Hippocampal formation (tissue), 2 donors: ENCODE measurements at regions not wholly inside any gene's neighbourhood (a gene's known extent, or its start where the extent isn't known, plus 50 kb on each side); places are given as distances from the start of the nearest gene placed in this dataset.
"Not testable (repeated sequence)": the region's sequence is repeated elsewhere in the genome, so short reads cannot be mapped to it uniquely, and the experiment has no call there.

Experiments used
- DNase-seq, 2 donors: peaks; one replicate each; lab custom pipeline; 2025; lab: John Stamatoyannopoulos, UW

- no peak for DNase-seq
Measured at GRCh38 chr2:16203069-16203468, 262.7 kb downstream of the MYCN start.

- no peak for DNase-seq
Measured at GRCh38 chr2:16202266-16203020, 262.1 kb downstream of the MYCN start.

- DNase-seq = no peak
Measured at GRCh38 chr2:16201848-16202247, 261.5 kb downstream of the MYCN start.

GRCh38 chr2:16200554-16201193 is 260.3 kb downstream of the MYCN start:
- no peak for DNase-seq

GRCh38 chr2:16199882-16200553 is 259.7 kb downstream of the MYCN start:
- no peak for DNase-seq

GRCh38 chr2:16199241-16199640 is 258.9 kb downstream of the MYCN start:
- not testable (repeated sequence) for DNase-seq

- DNase-seq = no peak
Measured at GRCh38 chr2:16198166-16198912, 258.0 kb downstream of the MYCN start.

GRCh38 chr2:16197504-16198147 is 257.3 kb downstream of the MYCN start:
- DNase-seq = no peak

- DNase-seq = no peak
Measured at GRCh38 chr2:16196687-16197503, 256.5 kb downstream of the MYCN start.

- no peak for DNase-seq
Measured at GRCh38 chr2:16195681-16196070, 255.3 kb downstream of the MYCN start.

- no peak for DNase-seq
Measured at GRCh38 chr2:16194931-16195680, 254.8 kb downstream of the MYCN start.

- DNase-seq = no peak
Measured at GRCh38 chr2:16194530-16194929, 254.2 kb downstream of the MYCN start.

- DNase-seq = no peak
Measured at GRCh38 chr2:16194096-16194390, 253.7 kb downstream of the MYCN start.

- DNase-seq = no peak
Measured at GRCh38 chr2:16192416-16193216, 252.3 kb downstream of the MYCN start.

- DNase-seq = no peak
Measured at GRCh38 chr2:16191431-16192200, 251.3 kb downstream of the MYCN start.

- no peak for DNase-seq
Measured at GRCh38 chr2:16190446-16191270, 250.3 kb downstream of the MYCN start.

- no peak for DNase-seq
Measured at GRCh38 chr2:16189836-16190160, 249.4 kb downstream of the MYCN start.
